Fibroblast of pulmonary artery (primary cell): ENCODE measurements at regions not wholly inside any gene's neighbourhood (a gene's known extent, or its start where the extent isn't known, plus 50 kb on each side); places are given as distances from the start of the nearest gene placed in this dataset.

Experiments used
- DNase-seq: peaks from one replicate; pipeline ENCODE4 v3.0.0-alpha.2; 2010; ENCODE audit warnings: low read depth
- H3K4me3 ChIP-seq: replicated peaks from 2 replicates; pipeline ENCODE4 v1.5.1; 2011; ENCODE audit warnings: low read depth, mild to moderate bottlenecking, control low read depth, low read length, moderate library complexity
- TF ChIP-seq, protein P1 (sequence below): IDR thresholded peaks from 2 replicates; pipeline ENCODE4 v1.5.1; 2011; ENCODE audit warnings: mild to moderate bottlenecking, control low read depth, low read length, inconsistent platforms; ENCODE audit errors: missing control alignments

DNA sequence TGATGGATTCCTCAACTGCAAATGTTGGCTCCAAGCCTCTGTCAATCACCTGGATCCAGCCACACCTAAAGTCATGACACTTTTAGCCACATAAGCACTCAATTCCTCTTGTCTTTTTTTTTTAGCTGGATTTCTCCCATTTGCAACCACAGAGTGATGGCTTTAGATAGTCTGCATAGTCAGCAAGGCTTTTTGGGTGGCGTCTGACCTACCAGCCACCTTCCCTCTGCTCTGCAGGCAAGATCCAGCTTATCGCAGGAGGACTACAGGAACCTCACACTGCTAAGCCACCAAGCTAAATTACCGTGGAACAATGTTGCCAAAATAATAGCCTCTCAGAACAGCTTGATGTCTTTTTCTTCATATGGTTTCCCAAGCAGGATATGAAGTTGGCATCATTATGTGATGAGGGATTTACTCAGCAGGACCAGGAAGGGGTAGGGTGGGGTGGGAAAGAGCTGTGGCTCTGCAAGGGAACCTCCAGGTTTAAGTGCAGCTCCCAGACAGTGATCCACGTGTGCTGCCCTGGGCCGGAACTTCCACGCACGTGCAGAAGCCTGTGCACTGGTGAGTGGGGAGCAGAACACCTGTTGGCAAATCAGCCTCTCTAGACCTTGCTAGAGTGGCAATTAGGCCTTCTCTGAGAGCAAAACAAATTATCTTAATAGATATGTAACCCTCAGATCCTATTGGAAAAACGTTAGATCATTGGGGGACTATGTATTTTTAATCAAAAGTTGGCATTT, 170.6 kb upstream of the NCK2 start:
- DNase-seq, result no peak
- H3K4me3 ChIP-seq, result no peak overlapping the region
- TF ChIP-seq, protein P1, sequence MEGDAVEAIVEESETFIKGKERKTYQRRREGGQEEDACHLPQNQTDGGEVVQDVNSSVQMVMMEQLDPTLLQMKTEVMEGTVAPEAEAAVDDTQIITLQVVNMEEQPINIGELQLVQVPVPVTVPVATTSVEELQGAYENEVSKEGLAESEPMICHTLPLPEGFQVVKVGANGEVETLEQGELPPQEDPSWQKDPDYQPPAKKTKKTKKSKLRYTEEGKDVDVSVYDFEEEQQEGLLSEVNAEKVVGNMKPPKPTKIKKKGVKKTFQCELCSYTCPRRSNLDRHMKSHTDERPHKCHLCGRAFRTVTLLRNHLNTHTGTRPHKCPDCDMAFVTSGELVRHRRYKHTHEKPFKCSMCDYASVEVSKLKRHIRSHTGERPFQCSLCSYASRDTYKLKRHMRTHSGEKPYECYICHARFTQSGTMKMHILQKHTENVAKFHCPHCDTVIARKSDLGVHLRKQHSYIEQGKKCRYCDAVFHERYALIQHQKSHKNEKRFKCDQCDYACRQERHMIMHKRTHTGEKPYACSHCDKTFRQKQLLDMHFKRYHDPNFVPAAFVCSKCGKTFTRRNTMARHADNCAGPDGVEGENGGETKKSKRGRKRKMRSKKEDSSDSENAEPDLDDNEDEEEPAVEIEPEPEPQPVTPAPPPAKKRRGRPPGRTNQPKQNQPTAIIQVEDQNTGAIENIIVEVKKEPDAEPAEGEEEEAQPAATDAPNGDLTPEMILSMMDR, result no peak

GRCh38 chr2:105573490-105573889, 171.2 kb upstream of the NCK2 start:
- TF ChIP-seq, protein P1, result no peak
- no peak for DNase-seq
- H3K4me3 ChIP-seq, result no peak overlapping the region

- no peak for DNase-seq
- TF ChIP-seq, protein P1, result no peak
- no peak overlapping the region for H3K4me3 ChIP-seq
Observed at GRCh38 chr2:105571445-105571987, 172.7 kb upstream of the FHL2 start.

- no peak overlapping the region for H3K4me3 ChIP-seq
- TF ChIP-seq, protein P1, result no peak
- DNase-seq, result no peak
Observed at GRCh38 chr2:105570757-105571156, 171.9 kb upstream of the FHL2 start.

- TF ChIP-seq, protein P1, result no peak
- no peak for DNase-seq
- H3K4me3 ChIP-seq, result no peak overlapping the region
Observed at GRCh38 chr2:105570326-105570725, 171.5 kb upstream of the FHL2 start.

- no peak overlapping the region for H3K4me3 ChIP-seq
- no peak for DNase-seq
- TF ChIP-seq, protein P1, result no peak
Observed at GRCh38 chr2:105569606-105570005, 170.8 kb upstream of the FHL2 start.
